AG04449 (cell line): ENCODE measurements at regions not wholly inside any gene's neighbourhood (a gene's known extent, or its start where the extent isn't known, plus 50 kb on each side); places are given as distances from the start of the nearest gene placed in this dataset.
A peak's percentile ranks its signal among the peaks of the same experiment; 100 is the strongest.
"Not testable (repeated sequence)": the region's sequence is repeated elsewhere in the genome, so short reads cannot be mapped to it uniquely, and the experiment has no call there.

ENCODE experiments used
- CTCF ChIA-PET: fragments of 350-600 bp; formaldehyde crosslinking; extraction: SDS; loops from one replicate; lab custom pipeline; 2021; ENCODE audit warnings: antibody characterized with exemption; lab: Yijun Ruan, JAX
- POLR2A ChIA-PET: fragments of 400-600, 350-600 bp; formaldehyde crosslinking; extraction: SDS; loops from one replicate; lab custom pipeline; 2020; ENCODE audit warnings: antibody characterized with exemption, inconsistent platforms; lab: Yijun Ruan, JAX
- DNase-seq: peaks from one replicate; pipeline ENCODE4 v3.0.0-alpha.2; 2010; ENCODE audit warnings: low read depth, low spot score
- H3K4me3 ChIP-seq: 2 replicates; pipeline ENCODE4 v1.5.1; 2011; ENCODE audit warnings: low read depth, mild to moderate bottlenecking, control low read depth, low read length
- CTCF ChIP-seq: IDR thresholded peaks from one replicate; pipeline ENCODE4 v1.5.1; 2011; ENCODE audit warnings: mild to moderate bottlenecking, moderate library complexity, low read length, control low read depth, inconsistent platforms; ENCODE audit not compliant: insufficient read depth; ENCODE audit errors: missing control alignments

GRCh38 chr2:231644426-231644825, 51.8 kb downstream of the TEX44 start:
- no peak overlapping the region for H3K4me3 ChIP-seq
- ChIA-PET POLR2A (no interaction called here), CTCF (interaction anchor here (5.1 to 9.5 kb wide), 2 partner anchors 30 to 71 kb away, joined by 33 to 111 read pairs; no protein-coding TSS in a partner anchor)
- no peak for TF ChIP-seq CTCF
- no peak for DNase-seq

- no peak for TF ChIP-seq CTCF
- POLR2A ChIA-PET = interaction anchor here (0.6 kb wide), 1 partner anchor 17 kb away, joined by 3 read pairs; no protein-coding TSS in a partner anchor
Measured at GRCh38 chr2:231646476-231646875, 53.8 kb downstream of the TEX44 start.

DNA sequence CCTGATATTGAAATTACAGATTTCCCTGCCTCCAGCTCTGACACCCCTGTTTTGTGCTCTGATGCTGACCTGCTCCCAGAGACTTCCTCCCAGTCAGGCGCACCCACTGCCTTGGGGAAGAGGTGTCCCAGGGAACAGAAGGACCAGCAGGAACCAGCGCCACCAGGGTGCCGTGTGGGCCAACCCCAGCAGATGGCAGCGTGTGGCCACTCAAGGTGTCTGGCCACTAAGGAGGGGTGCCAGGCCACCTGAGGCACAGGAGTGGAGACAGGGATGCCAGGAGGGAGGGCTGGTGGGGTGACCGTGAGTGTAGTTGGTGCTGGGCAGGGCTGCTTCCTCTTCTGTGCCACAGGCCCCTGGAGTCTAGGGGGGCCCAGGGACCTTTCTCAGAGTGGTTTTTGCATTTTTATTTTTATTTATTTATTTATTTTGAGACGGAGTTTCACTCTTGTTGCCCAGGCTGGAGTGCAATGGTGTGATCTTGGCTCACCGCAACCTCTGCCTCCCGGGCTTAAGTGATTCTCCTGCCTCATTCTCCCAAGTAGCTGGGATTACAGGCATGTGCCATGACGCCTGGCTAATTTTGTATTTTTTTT, 56.0 kb downstream of the TEX44 start:
- H3K4me3 ChIP-seq = no peak overlapping the region
- peak; percentile 87 for TF ChIP-seq CTCF
- ChIA-PET CTCF (interaction anchor here (0.8 to 9.5 kb wide), 9 partner anchors 9 to 88 kb away, joined by 3 to 133 read pairs (median 9); no protein-coding TSS in a partner anchor), POLR2A (no interaction called here)
- DNase-seq = no peak

More at GRCh38 chr2:231646476-231646875, 53.8 kb downstream of the TEX44 start:
- no peak for DNase-seq
- CTCF ChIA-PET = interaction anchor here (1.0 to 9.5 kb wide), 7 partner anchors 9 to 68 kb away, joined by 3 to 133 read pairs (median 7); no protein-coding TSS in a partner anchor
- no peak overlapping the region for H3K4me3 ChIP-seq

GRCh38 chr2:231651561-231651960, 56.8 kb upstream of the PTMA start:
- DNase-seq, POLR2A ChIA-PET: not testable (repeated sequence)
- CTCF ChIA-PET = interaction anchor here (0.9 to 1.8 kb wide), 4 partner anchors 9 to 62 kb away, joined by 3 to 7 read pairs (median 6); no protein-coding TSS in a partner anchor

DNA sequence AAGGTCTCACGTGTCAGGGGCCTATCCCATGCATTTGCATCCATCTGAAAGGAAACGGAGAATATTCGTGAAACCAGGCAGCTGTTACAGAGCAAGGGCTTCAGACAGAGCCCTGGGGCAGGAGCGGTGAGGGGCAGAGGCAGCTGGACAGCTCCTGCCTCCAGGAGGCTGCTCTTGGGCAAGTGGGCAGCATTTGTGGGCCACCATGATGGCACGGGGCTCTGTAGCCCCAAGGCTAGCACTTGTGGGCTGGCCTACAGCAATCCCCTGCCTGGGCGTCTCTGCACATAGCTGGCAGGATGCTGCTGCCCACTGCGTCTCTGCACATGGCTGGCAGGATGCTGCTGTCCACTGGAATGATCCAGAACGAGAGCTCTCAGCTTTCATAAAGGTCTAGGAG, 52.8 kb upstream of the PTMA start:
- CTCF ChIA-PET = interaction anchor here (1.5 to 2.9 kb wide), 4 partner anchors 8 to 59 kb away, joined by 4 to 19 read pairs (median 8); no protein-coding TSS in a partner anchor
- no peak for DNase-seq
- POLR2A ChIA-PET = no interaction called here
- TF ChIP-seq CTCF = no peak
- no peak overlapping the region for H3K4me3 ChIP-seq

More at GRCh38 chr2:231651561-231651960, 56.8 kb upstream of the PTMA start:
- H3K4me3 ChIP-seq = not testable (repeated sequence)

DNA sequence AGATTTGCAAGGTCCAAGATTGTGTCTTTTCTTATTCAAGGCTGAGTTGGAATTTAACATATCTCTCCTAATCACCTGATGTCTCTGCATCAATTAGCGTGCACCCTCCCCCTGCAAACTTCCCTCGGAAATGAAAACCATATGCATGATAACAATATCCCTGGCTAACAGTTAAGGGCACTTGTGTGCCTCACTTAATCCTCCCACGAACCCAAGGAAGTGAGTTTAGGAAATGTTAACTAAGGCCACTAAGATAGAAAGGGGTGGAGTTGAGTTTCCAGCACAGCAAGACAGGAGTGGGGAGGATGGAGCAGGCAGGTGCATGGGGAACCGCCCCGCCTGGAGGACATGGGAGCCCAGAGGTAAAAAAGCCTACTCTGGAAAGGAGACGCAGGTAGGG, 52.4 kb upstream of the PTMA start:
- POLR2A ChIA-PET = no interaction called here
- CTCF ChIA-PET = interaction anchor here (0.6 to 2.9 kb wide), 7 partner anchors 9 to 59 kb away, joined by 3 to 19 read pairs (median 4); no protein-coding TSS in a partner anchor

More for the DNA sequence above, 52.4 kb upstream of the PTMA start:
- H3K4me3 ChIP-seq = no peak overlapping the region
- TF ChIP-seq CTCF = no peak
- no peak for DNase-seq
